ENCODE measurements at regions not wholly inside any gene's neighbourhood (a gene's known extent, or its start where the extent isn't known, plus 50 kb on each side); places are given as distances from the start of the nearest gene placed in this dataset.
"Not testable (repeated sequence)": the region's sequence is repeated elsewhere in the genome, so short reads cannot be mapped to it uniquely, and the experiment has no call there.

DNA sequence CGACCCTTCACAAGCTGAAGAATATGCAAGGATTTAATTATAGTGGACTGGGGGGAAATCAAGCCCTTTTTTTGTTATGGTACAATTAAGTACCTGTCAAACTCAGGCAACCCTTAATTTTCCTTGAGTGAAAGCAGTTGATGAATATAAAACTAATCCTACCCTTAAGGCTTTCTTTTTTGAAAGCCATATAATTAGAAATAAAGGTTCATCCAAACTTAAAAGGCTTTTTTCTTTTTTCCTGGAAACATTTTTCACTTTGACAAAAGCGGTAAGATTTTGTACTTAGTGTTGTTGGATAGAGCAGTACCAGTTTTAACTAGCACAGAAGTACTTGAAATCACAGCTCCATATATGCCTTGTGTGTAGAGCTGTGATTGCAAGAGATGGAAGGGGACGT is 91.9 kb upstream of the MANSC4 start:
- Mint-ChIP-seq H3K36me3 (ENCODE audit: low read depth) (no peaks in the 10 kb centered on the region), H3K9me3 (peaks cover 3% of the 10 kb centered on the region), H3K27ac (no peak overlapping the region), H3K4me3 (no peak overlapping the region), H3K4me1 (ENCODE audit: low read depth) (peaks cover 10% of the 10 kb centered on the region), H3K27me3 (peaks cover 9% of the 10 kb centered on the region)

DNA sequence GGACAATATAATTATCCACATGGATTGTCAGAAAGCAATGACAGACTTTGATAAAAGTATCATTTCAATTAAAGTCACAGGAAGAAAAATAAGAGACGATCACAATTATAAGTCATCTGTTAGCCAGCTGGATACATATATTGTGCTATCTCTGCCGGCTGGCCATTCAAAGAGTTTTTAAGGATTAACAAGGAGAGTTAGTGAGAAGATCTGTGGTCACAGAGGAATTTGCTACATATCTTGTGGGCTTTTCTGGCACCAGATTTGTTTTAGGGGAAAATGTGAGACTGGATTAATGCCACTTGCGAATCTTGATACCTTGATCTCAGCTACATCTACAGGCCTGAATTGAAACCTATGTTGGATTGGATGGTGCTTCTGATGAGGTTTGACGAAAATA is 90.9 kb upstream of the MANSC4 start:
- Mint-ChIP-seq H3K27me3 (peaks cover 11% of the 10 kb centered on the region), H3K36me3 (ENCODE audit: low read depth) (no peaks in the 10 kb centered on the region), H3K27ac (peak overlapping the region; percentile 28), H3K9me3 (peaks cover 3% of the 10 kb centered on the region), H3K4me1 (ENCODE audit: low read depth) (peaks cover 10% of the 10 kb centered on the region), H3K4me3 (no peak overlapping the region)

GRCh38 chr12:27869567-27869966 is 89.5 kb upstream of the MANSC4 start:
- Mint-ChIP-seq H3K4me3 (no peak overlapping the region), H3K27me3 (peaks cover 17% of the 10 kb centered on the region), H3K4me1 (ENCODE audit: low read depth) (peaks cover 13% of the 10 kb centered on the region), H3K27ac (no peak overlapping the region), H3K9me3 (peaks cover 3% of the 10 kb centered on the region), H3K36me3 (ENCODE audit: low read depth) (no peaks in the 10 kb centered on the region)

GRCh38 chr12:27868139-27868538 is 88.1 kb upstream of the MANSC4 start:
- H3K27ac Mint-ChIP-seq: no peak overlapping the region
- H3K4me1 Mint-ChIP-seq (ENCODE audit: low read depth): peaks cover 22% of the 10 kb centered on the region
- H3K9me3 Mint-ChIP-seq: peaks cover 3% of the 10 kb centered on the region
- H3K27me3 Mint-ChIP-seq: peaks cover 17% of the 10 kb centered on the region
- H3K36me3 Mint-ChIP-seq (ENCODE audit: low read depth): no peaks in the 10 kb centered on the region
- no peak overlapping the region for H3K4me3 Mint-ChIP-seq

GRCh38 chr12:27866373-27867101 is 86.5 kb upstream of the MANSC4 start:
- Mint-ChIP-seq H3K9me3 (no peaks in the 10 kb centered on the region), H3K27me3 (peaks cover 11% of the 10 kb centered on the region), H3K4me1 (ENCODE audit: low read depth) (peaks cover 20% of the 10 kb centered on the region), H3K36me3 (ENCODE audit: low read depth) (no peaks in the 10 kb centered on the region), H3K27ac (no peak overlapping the region), H3K4me3 (no peak overlapping the region)

DNA sequence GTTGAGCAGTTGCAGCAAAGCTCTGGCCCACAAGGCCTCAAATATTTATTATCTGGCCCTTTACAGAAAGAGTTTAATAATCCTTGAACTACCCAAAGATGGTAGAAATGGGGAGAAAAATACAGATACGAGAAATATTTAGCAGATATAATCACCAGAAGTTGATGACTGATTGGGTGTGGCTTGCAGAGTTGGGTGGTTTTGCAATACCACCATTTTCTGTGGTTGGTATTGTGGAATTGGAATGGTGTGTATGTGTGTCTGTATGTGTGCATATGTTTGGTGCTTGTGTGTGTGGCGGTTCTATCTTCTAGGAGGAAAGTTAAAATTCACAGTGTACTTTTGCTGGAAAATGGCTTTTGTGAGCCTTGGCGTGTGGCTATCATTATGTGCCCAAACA is 85.4 kb upstream of the MANSC4 start:
- H3K9me3 Mint-ChIP-seq: no peaks in the 10 kb centered on the region
- H3K4me3 Mint-ChIP-seq: no peak overlapping the region
- H3K27me3 Mint-ChIP-seq: peaks cover 14% of the 10 kb centered on the region
- no peak overlapping the region for H3K27ac Mint-ChIP-seq
- H3K4me1 Mint-ChIP-seq (ENCODE audit: low read depth): peaks cover 11% of the 10 kb centered on the region
- H3K36me3 Mint-ChIP-seq (ENCODE audit: low read depth): no peaks in the 10 kb centered on the region

- no peaks in the 10 kb centered on the region for H3K9me3 Mint-ChIP-seq
- no peak overlapping the region for H3K4me3 Mint-ChIP-seq
- no peak overlapping the region for H3K27ac Mint-ChIP-seq
- H3K27me3 Mint-ChIP-seq: peaks cover 17% of the 10 kb centered on the region
- no peaks in the 10 kb centered on the region for H3K36me3 Mint-ChIP-seq (ENCODE audit: low read depth)
- H3K4me1 Mint-ChIP-seq (ENCODE audit: low read depth): peaks cover 11% of the 10 kb centered on the region
Measured at GRCh38 chr12:27864521-27864920, 84.5 kb upstream of the MANSC4 start.

GRCh38 chr12:27863839-27864238 is 83.8 kb upstream of the MANSC4 start:
- Mint-ChIP-seq H3K36me3 (ENCODE audit: low read depth) (no peaks in the 10 kb centered on the region), H3K27me3 (peaks cover 17% of the 10 kb centered on the region), H3K9me3 (no peaks in the 10 kb centered on the region), H3K4me1 (ENCODE audit: low read depth) (peaks cover 11% of the 10 kb centered on the region), H3K4me3 (no peak overlapping the region), H3K27ac (no peak overlapping the region)

- H3K36me3 Mint-ChIP-seq (ENCODE audit: low read depth): no peaks in the 10 kb centered on the region
- H3K27me3 Mint-ChIP-seq: peaks cover 27% of the 10 kb centered on the region
- H3K4me3 Mint-ChIP-seq: no peak overlapping the region
- H3K4me1 Mint-ChIP-seq (ENCODE audit: low read depth): peaks cover 11% of the 10 kb centered on the region
- no peak overlapping the region for H3K27ac Mint-ChIP-seq
- no peaks in the 10 kb centered on the region for H3K9me3 Mint-ChIP-seq
Measured at GRCh38 chr12:27861428-27862167, 81.6 kb upstream of the MANSC4 start.

- Mint-ChIP-seq H3K27ac (no peak overlapping the region), H3K4me3 (no peak overlapping the region), H3K36me3 (ENCODE audit: low read depth) (no peaks in the 10 kb centered on the region), H3K4me1 (ENCODE audit: low read depth) (peaks cover 10% of the 10 kb centered on the region), H3K9me3 (no peaks in the 10 kb centered on the region), H3K27me3 (peaks cover 25% of the 10 kb centered on the region)
Measured at GRCh38 chr12:27859648-27860047, 79.6 kb upstream of the MANSC4 start.

GRCh38 chr12:27857006-27857405 is 77.0 kb upstream of the MANSC4 start:
- H3K36me3 Mint-ChIP-seq (ENCODE audit: low read depth); H3K27ac Mint-ChIP-seq; H3K9me3 Mint-ChIP-seq; H3K4me1 Mint-ChIP-seq (ENCODE audit: low read depth); H3K4me3 Mint-ChIP-seq: not testable (repeated sequence)
- peaks cover 25% of the 10 kb centered on the region for H3K27me3 Mint-ChIP-seq

DNA sequence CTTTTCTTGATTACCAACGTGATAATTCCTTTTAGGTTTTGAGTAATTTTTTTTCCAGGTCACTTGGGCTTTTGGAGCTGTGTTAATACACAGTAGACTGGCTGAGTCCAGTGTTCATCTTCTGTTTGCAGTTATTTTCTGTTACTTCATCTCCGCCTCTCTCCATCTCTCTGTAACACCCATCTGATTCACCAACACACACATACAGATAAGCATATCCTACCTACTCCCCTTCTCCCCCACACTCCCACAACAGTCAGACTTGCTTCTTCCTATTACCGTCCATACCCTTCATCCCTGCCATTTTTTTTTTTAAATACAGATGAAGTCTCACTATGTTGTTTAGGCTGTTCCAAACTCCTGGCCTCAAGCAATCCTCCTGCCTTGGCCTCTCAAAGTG is 72.7 kb upstream of the MANSC4 start:
- no peak overlapping the region for H3K4me3 Mint-ChIP-seq
- H3K4me1 Mint-ChIP-seq (ENCODE audit: low read depth): no peaks in the 10 kb centered on the region
- no peaks in the 10 kb centered on the region for H3K36me3 Mint-ChIP-seq (ENCODE audit: low read depth)
- H3K27me3 Mint-ChIP-seq: peaks cover 19% of the 10 kb centered on the region
- H3K27ac Mint-ChIP-seq: no peak overlapping the region
- peaks cover 4% of the 10 kb centered on the region for H3K9me3 Mint-ChIP-seq

Measured in stimulated activated naive CD8-positive, alpha-beta T cell treated with anti-CD3 and anti-CD28 coated beads, Interleukin-15, Interleukin-2, amounts not matched to agents 100 ng/mL and 50 ng/mL, for 24 hours (primary cell).